Thymus (tissue), 11 donors: ENCODE measurements at regions not wholly inside any gene's neighbourhood (a gene's known extent, or its start where the extent isn't known, plus 50 kb on each side); places are given as distances from the start of the nearest gene placed in this dataset.

Source experiments
- DNase-seq, 9 donors: peaks; one replicate each; pipeline ENCODE4 v3.0.0-alpha.2; 2013; ENCODE audit warnings: low spot score in 9 of 9, low read depth in 6 of 9, missing footprints in 1 of 9
- H3K27ac ChIP-seq, 2 donors: one replicate each; pipeline ENCODE4 v1.5.1; 2013; ENCODE audit warnings: control low read depth in 1 of 2, low read depth in 1 of 2, low read length in 1 of 2, mild to moderate bottlenecking in 1 of 2, moderate library complexity in 1 of 2
- H3K27me3 ChIP-seq, 2 donors: one replicate each; pipeline ENCODE4 v1.5.1; 2013; ENCODE audit warnings: low read length in 1 of 2; ENCODE audit not compliant: control insufficient read depth in 2 of 2, insufficient read depth in 1 of 2
- H3K36me3 ChIP-seq, 2 donors: one replicate each; pipeline ENCODE4 v1.5.1; 2013; ENCODE audit warnings: low read length in 1 of 2, mild to moderate bottlenecking in 1 of 2, moderate library complexity in 1 of 2; ENCODE audit not compliant: control insufficient read depth in 2 of 2, insufficient read depth in 2 of 2
- H3K4me1 ChIP-seq, 2 donors: one replicate each; pipeline ENCODE4 v1.5.1; 2013; ENCODE audit warnings: low read length in 2 of 2; ENCODE audit not compliant: control insufficient read depth in 2 of 2, insufficient read depth in 2 of 2
- H3K4me3 ChIP-seq, 2 donors: one replicate each; pipeline ENCODE4 v1.5.1; 2013; ENCODE audit warnings: low read length in 2 of 2, control low read depth in 1 of 2, mild to moderate bottlenecking in 1 of 2
- H3K9me3 ChIP-seq, 2 donors: one replicate each; pipeline ENCODE4 v1.5.1; 2013; ENCODE audit warnings: low read length in 1 of 2, mild to moderate bottlenecking in 1 of 2; ENCODE audit not compliant: control insufficient read depth in 2 of 2, insufficient read depth in 1 of 2
- WGBS: extraction: QIAGEN DNeasy Blood & Tissue Kit; methylation state at CpG from one replicate; pipeline ENCODE4 v1.1.7; 2013; 5-methylcytosine and 5-hydroxymethylcytosine counted together
- donor health status: healthy.

- Histone ChIP-seq H3K4me1 (no peaks in the 10 kb centered on the region), H3K36me3 (no peaks in the 10 kb centered on the region), H3K27ac (no peak overlapping the region), H3K4me3 (no peak overlapping the region), H3K27me3 (no peaks in the 10 kb centered on the region), H3K9me3 (no peaks in the 10 kb centered on the region)
- no peak for DNase-seq
Observed at GRCh38 chr3:76065964-76066363, 280.6 kb upstream of the ZNF717 start.

GRCh38 chr3:76078101-76078500 lies 292.8 kb upstream of the ZNF717 start:
- Histone ChIP-seq H3K27ac (no peak overlapping the region), H3K4me1 (no peaks in the 10 kb centered on the region), H3K4me3 (no peak overlapping the region), H3K9me3 (no peaks in the 10 kb centered on the region), H3K27me3 (no peaks in the 10 kb centered on the region), H3K36me3 (no peaks in the 10 kb centered on the region)
- 96% methylated on average over 2 of the region's 2 CpGs for WGBS
- DNase-seq = no peak

GRCh38 chr3:76083992-76084391 lies 298.6 kb upstream of the ZNF717 start:
- H3K27ac ChIP-seq = no peak overlapping the region
- no peaks in the 10 kb centered on the region for H3K27me3 ChIP-seq
- H3K4me3 ChIP-seq = no peak overlapping the region
- WGBS = 90% methylated on average over 3 of the region's 3 CpGs
- H3K36me3 ChIP-seq = no peaks in the 10 kb centered on the region
- H3K4me1 ChIP-seq = no peaks in the 10 kb centered on the region
- H3K9me3 ChIP-seq = no peaks in the 10 kb centered on the region
- DNase-seq = no peak

GRCh38 chr3:76096036-76096435 lies 310.7 kb upstream of the ZNF717 start:
- Histone ChIP-seq H3K36me3 (no peaks in the 10 kb centered on the region), H3K4me1 (no peaks in the 10 kb centered on the region), H3K9me3 (no peaks in the 10 kb centered on the region), H3K27me3 (no peaks in the 10 kb centered on the region), H3K4me3 (no peak overlapping the region), H3K27ac (no peak overlapping the region)
- no peak for DNase-seq
- WGBS = 82% methylated on average over 3 of the region's 3 CpGs

DNA sequence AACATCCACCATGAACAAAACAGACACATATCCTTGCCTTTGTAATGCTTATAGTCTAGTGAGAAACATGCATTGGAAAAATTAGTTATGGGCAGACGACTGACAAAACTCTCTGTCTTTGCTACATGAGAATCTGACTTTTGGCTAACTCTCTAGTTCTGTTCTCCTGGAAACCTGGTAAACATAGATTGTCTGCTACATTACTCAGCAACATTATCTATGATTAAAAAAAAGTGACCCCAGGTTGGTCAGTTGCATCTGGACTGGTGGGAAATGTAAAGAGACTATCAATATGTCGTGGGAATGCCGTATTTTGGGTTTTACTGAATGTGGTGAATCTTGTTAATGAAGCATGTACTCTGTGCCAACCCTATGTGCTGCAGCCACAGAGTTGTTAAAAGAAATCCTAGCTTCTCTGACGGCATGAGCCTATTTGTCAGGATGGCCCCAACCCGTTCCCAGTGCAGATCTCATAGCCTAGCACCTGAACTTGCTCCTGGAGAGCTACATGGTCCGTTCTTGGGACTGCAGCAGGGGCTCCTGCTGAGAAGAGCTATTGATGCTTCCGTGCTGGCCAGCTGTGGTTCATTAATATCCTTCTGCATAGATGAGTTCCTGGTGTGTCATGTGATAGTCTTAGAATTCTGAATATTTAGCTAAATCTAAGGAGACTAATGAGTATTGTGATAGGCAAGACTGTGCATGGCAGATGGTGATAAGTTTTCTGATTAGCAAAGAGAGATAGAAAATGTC lies 311.7 kb upstream of the ZNF717 start:
- Histone ChIP-seq H3K36me3 (no peaks in the 10 kb centered on the region), H3K9me3 (no peaks in the 10 kb centered on the region), H3K4me3 (no peak overlapping the region), H3K4me1 (no peaks in the 10 kb centered on the region), H3K27me3 (no peaks in the 10 kb centered on the region), H3K27ac (no peak overlapping the region)
- 80% methylated on average over 7 of the region's 7 CpGs for WGBS
- DNase-seq = no peak

GRCh38 chr3:76097589-76097969 lies 312.2 kb upstream of the ZNF717 start:
- DNase-seq = no peak
- H3K27ac ChIP-seq = no peak overlapping the region
- H3K27me3 ChIP-seq = no peaks in the 10 kb centered on the region
- H3K36me3 ChIP-seq = no peaks in the 10 kb centered on the region
- WGBS = 93% methylated on average over 3 of the region's 3 CpGs
- H3K9me3 ChIP-seq = no peaks in the 10 kb centered on the region
- H3K4me3 ChIP-seq = no peak overlapping the region
- no peaks in the 10 kb centered on the region for H3K4me1 ChIP-seq

- Histone ChIP-seq H3K27ac (no peak overlapping the region), H3K4me1 (no peaks in the 10 kb centered on the region), H3K4me3 (no peak overlapping the region), H3K36me3 (no peaks in the 10 kb centered on the region), H3K27me3 (no peaks in the 10 kb centered on the region), H3K9me3 (no peaks in the 10 kb centered on the region)
- 92% methylated on average over 4 of the region's 4 CpGs for WGBS
- no peak for DNase-seq
Observed at GRCh38 chr3:76099956-76100355, 314.6 kb upstream of the ZNF717 start.

DNA sequence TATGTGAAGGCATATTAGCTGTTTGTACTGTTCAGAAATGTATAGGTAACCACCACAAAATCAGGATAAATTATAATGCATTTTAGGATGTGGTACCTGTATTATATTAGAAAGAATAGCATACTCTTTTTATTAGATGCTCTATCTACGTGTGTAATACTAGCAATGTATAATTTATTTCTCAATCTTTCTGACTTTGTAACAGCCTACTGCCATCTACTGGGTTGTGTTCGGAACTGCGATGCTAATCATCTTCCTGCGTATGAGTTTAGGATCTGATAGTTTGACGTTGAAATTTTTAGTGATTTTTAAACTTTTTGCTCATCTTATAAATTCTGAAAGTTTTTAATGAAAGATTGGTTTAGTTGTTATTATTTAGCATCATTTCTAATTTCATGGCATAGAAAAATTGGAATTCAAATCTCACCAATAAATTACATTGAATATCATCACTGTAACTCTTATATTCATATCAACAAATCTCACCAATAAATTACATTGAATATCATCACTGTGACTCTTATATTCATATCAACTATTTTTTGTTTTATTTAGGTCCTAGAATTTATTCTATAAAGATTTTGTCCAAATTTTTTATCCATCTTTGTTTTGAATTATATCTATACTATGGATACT lies 322.7 kb upstream of the ZNF717 start:
- WGBS = 7% methylated on average over 5 of the region's 5 CpGs
- Histone ChIP-seq H3K4me3 (no peak overlapping the region), H3K36me3 (no peaks in the 10 kb centered on the region), H3K27me3 (no peaks in the 10 kb centered on the region), H3K27ac (no peak overlapping the region), H3K4me1 (no peaks in the 10 kb centered on the region), H3K9me3 (no peaks in the 10 kb centered on the region)
- DNase-seq = no peak

DNA sequence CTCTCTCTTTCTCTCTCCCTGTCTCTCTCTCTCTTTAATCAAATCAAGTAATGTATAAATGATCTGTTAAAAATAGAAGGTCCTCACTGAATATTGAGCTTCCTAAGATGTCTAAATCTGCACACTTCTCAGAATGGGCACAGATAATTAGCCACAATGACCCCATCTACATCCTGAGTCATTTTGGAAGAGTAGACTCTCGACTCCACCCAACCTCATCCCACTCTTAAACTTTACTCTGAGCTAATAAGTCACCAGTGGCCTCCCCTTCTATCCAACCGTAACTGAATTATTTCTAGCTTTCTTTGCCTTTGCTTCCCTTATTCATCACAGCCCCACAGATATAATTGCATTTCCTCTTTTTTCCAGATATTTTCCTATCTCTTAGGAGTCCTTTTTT lies 326.5 kb upstream of the ZNF717 start:
- H3K27ac ChIP-seq = no peak overlapping the region
- 82% methylated on average over 2 of the region's 2 CpGs for WGBS

More for the DNA sequence above, 326.5 kb upstream of the ZNF717 start:
- no peaks in the 10 kb centered on the region for H3K36me3 ChIP-seq
- no peak for DNase-seq
- H3K4me3 ChIP-seq = no peak overlapping the region
- H3K27me3 ChIP-seq = no peaks in the 10 kb centered on the region
- no peaks in the 10 kb centered on the region for H3K4me1 ChIP-seq
- H3K9me3 ChIP-seq = no peaks in the 10 kb centered on the region
